Endodermal cell (in vitro differentiated cells): ENCODE measurements at regions not wholly inside any gene's neighbourhood (a gene's known extent, or its start where the extent isn't known, plus 50 kb on each side); places are given as distances from the start of the nearest gene placed in this dataset.

Experiments
- DNase-seq: peaks from one replicate; pipeline ENCODE4 v3.0.0-alpha.2; 2017
- H3K27ac ChIP-seq: 2 replicates; pipeline ENCODE4 v1.5.1; 2013; ENCODE audit warnings: mild to moderate bottlenecking, low read depth, low read length, moderate library complexity
- H3K27me3 ChIP-seq: 2 replicates; pipeline ENCODE4 v1.6.1; 2013; ENCODE audit warnings: mild to moderate bottlenecking, low read length, moderate library complexity; ENCODE audit not compliant: insufficient read depth, control insufficient read depth, poor library complexity, severe bottlenecking
- H3K36me3 ChIP-seq: 2 replicates; pipeline ENCODE4 v1.7.0; 2013; ENCODE audit warnings: mild to moderate bottlenecking, low read length, moderate library complexity; ENCODE audit not compliant: control insufficient read depth, insufficient read depth
- H3K4me1 ChIP-seq: one replicate; pipeline ENCODE4 v1.7.0; 2013; ENCODE audit warnings: low read length; ENCODE audit not compliant: control insufficient read depth, insufficient read depth
- H3K4me3 ChIP-seq: 2 replicates; pipeline ENCODE4 v1.5.1; 2013; ENCODE audit warnings: mild to moderate bottlenecking, low read length, moderate library complexity
- H3K9ac ChIP-seq: 2 replicates; pipeline ENCODE4 v1.6.1; 2013; ENCODE audit warnings: mild to moderate bottlenecking, low read length, moderate library complexity; ENCODE audit not compliant: poor library complexity, severe bottlenecking; ENCODE audit errors: extremely low read depth
- H3K9me3 ChIP-seq: 2 replicates; pipeline ENCODE4 v1.6.1; 2013; ENCODE audit warnings: mild to moderate bottlenecking, low read length, moderate library complexity; ENCODE audit not compliant: control insufficient read depth
- H3K27ac Mint-ChIP-seq: 2 replicates; pipeline ENCODE4 v1.8.0; 2020; ENCODE audit warnings: mixed read lengths
- H3K27me3 Mint-ChIP-seq: 2 replicates; pipeline ENCODE4 v1.8.0; 2021; ENCODE audit warnings: mild to moderate bottlenecking, mixed read lengths; ENCODE audit not compliant: insufficient read depth
- H3K36me3 Mint-ChIP-seq: 2 replicates; pipeline ENCODE4 v1.8.0; 2020; ENCODE audit warnings: low read depth, mixed read lengths
- H3K4me1 Mint-ChIP-seq: 2 replicates; pipeline ENCODE4 v1.8.0; 2020; ENCODE audit warnings: mixed read lengths
- H3K4me3 Mint-ChIP-seq: 2 replicates; pipeline ENCODE4 v1.8.0; 2020; ENCODE audit warnings: mild to moderate bottlenecking, moderate library complexity, mixed read lengths
- H3K9me3 Mint-ChIP-seq: 2 replicates; pipeline ENCODE4 v1.8.0; 2020; ENCODE audit warnings: mild to moderate bottlenecking, mixed read lengths
- WGBS, 2 experiments: methylation state at CpG; one replicate each; pipeline versions ENCODE4 v1.1.5 to v1.1.7; 2013; ENCODE audit warnings: missing lambda C conversion rate in 2 of 2, mixed read lengths in 1 of 2; ENCODE audit not compliant: insufficient coverage in 1 of 2, insufficient read length in 1 of 2; 5-methylcytosine and 5-hydroxymethylcytosine counted together
- TF ChIP-seq, protein P1 (sequence below): fragments of 200-600 bp; sonication (generic); conservative IDR thresholded peaks from 2 replicates; pipeline ENCODE4 v1.5.0; 2021; ENCODE audit warnings: antibody characterized with exemption, mild to moderate bottlenecking

DNA sequence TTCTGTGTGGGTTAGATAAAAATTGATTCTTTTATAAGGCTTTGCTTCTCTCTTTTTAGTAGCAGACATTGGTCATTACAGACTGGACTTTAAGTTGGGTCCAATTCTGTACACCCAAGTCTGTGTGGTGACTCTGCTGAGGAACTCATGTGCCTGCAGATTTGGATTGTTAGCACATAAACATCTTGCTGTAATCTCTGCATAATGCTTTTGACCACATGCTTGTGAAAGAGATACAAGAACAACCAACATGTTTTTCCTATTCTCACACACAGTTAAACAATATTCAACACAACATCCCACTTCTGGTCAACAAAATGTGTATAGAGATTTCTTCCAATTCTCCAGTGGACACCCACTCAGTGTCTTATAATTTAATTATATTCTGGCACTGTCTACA, 270.1 kb downstream of the RDH14 start:
- Mint-ChIP-seq H3K4me1 (no peaks in the 10 kb centered on the region), H3K27ac (no peak overlapping the region), H3K27me3 (no peaks in the 10 kb centered on the region), H3K36me3 (no peaks in the 10 kb centered on the region), H3K4me3 (no peak overlapping the region), H3K9me3 (peaks cover 2% of the 10 kb centered on the region)
- peaks cover 2% of the 10 kb centered on the region for H3K4me1 ChIP-seq
- H3K4me3 ChIP-seq: no peak overlapping the region
- peaks cover 9% of the 10 kb centered on the region for H3K27me3 ChIP-seq
- TF ChIP-seq, protein P1, sequence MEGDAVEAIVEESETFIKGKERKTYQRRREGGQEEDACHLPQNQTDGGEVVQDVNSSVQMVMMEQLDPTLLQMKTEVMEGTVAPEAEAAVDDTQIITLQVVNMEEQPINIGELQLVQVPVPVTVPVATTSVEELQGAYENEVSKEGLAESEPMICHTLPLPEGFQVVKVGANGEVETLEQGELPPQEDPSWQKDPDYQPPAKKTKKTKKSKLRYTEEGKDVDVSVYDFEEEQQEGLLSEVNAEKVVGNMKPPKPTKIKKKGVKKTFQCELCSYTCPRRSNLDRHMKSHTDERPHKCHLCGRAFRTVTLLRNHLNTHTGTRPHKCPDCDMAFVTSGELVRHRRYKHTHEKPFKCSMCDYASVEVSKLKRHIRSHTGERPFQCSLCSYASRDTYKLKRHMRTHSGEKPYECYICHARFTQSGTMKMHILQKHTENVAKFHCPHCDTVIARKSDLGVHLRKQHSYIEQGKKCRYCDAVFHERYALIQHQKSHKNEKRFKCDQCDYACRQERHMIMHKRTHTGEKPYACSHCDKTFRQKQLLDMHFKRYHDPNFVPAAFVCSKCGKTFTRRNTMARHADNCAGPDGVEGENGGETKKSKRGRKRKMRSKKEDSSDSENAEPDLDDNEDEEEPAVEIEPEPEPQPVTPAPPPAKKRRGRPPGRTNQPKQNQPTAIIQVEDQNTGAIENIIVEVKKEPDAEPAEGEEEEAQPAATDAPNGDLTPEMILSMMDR: no peak
- H3K9me3 ChIP-seq: no peaks in the 10 kb centered on the region
- H3K36me3 ChIP-seq: no peaks in the 10 kb centered on the region
- no peak overlapping the region for H3K27ac ChIP-seq
- no peak for DNase-seq
- no peak overlapping the region for H3K9ac ChIP-seq

DNA sequence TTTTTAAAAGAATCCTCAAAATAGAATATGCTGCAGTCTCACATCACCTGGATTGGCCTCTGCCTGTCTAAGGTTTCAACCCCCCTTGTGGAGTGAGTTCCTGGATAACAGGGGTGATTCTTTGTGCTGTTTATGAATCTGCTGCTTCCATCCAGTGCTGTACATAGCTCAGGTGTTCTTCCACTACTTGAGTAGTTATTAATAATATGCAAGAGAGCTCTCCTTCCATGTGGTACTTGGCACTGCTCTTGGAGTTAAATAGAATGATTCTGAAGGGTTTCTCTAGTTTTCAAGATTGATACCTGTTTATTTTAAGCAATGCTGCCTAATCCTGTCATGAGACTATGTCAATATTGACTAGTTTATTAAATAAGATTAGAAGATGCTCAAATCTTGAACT, 273.6 kb downstream of the RDH14 start:
- H3K4me3 Mint-ChIP-seq: no peak overlapping the region
- TF ChIP-seq, protein P1: no peak
- DNase-seq: no peak
- Histone ChIP-seq H3K4me1 (peaks cover 2% of the 10 kb centered on the region), H3K4me3 (no peak overlapping the region), H3K27ac (no peak overlapping the region), H3K36me3 (no peaks in the 10 kb centered on the region), H3K27me3 (peaks cover 9% of the 10 kb centered on the region), H3K9me3 (no peaks in the 10 kb centered on the region), H3K9ac (no peak overlapping the region)
- no peaks in the 10 kb centered on the region for H3K27me3 Mint-ChIP-seq
- H3K27ac Mint-ChIP-seq: no peak overlapping the region
- no peaks in the 10 kb centered on the region for H3K36me3 Mint-ChIP-seq
- H3K9me3 Mint-ChIP-seq: peaks cover 5% of the 10 kb centered on the region
- no peaks in the 10 kb centered on the region for H3K4me1 Mint-ChIP-seq

DNA sequence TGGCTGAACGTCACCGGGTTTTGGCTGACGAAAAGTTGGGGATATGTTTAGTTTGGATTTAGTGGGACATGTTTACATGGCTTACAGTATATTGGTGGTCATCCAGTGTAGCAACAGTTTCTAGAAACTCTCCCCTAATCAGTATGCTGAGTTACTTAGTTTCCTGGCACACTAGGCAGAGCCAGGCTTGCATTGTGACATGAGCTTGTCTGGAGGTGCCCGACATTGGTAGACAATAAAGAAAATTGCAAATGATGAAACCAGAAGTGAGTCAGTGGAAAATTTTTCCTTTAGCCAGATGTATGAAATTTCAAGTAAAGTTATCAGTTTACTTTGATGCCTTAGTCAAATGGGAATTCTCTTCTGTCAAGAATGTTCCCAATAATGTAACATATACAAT, 276.1 kb downstream of the RDH14 start:
- WGBS, 2 experiments: 91 to 100% methylated on average over 1 to 2 of the region's 4 CpGs
- H3K9me3 Mint-ChIP-seq: peaks cover 5% of the 10 kb centered on the region
- no peaks in the 10 kb centered on the region for H3K27me3 ChIP-seq
- H3K9me3 ChIP-seq: no peaks in the 10 kb centered on the region
- no peak overlapping the region for H3K27ac ChIP-seq
- no peak overlapping the region for H3K4me3 Mint-ChIP-seq
- H3K4me1 ChIP-seq: peaks cover 2% of the 10 kb centered on the region
- no peaks in the 10 kb centered on the region for H3K4me1 Mint-ChIP-seq
- no peaks in the 10 kb centered on the region for H3K36me3 Mint-ChIP-seq
- no peak for DNase-seq
- no peaks in the 10 kb centered on the region for H3K27me3 Mint-ChIP-seq
- TF ChIP-seq, protein P1: no peak
- no peak overlapping the region for H3K27ac Mint-ChIP-seq
- H3K9ac ChIP-seq: no peak overlapping the region
- no peaks in the 10 kb centered on the region for H3K36me3 ChIP-seq
- H3K4me3 ChIP-seq: no peak overlapping the region
